BJ (cell line): ENCODE measurements at regions not wholly inside any gene's neighbourhood (a gene's known extent, or its start where the extent isn't known, plus 50 kb on each side); places are given as distances from the start of the nearest gene placed in this dataset.

Experiments used
- CTCF ChIA-PET: fragments of 350-600 bp; formaldehyde crosslinking; extraction: SDS; loops from one replicate; lab custom pipeline; 2021; ENCODE audit warnings: antibody characterized with exemption, inconsistent platforms; lab: Yijun Ruan, JAX
- POLR2A ChIA-PET: fragments of 300-600 bp; sonication (Branson Sonifier 250); formaldehyde crosslinking; extraction: SDS; loops from one replicate; lab custom pipeline; 2021; ENCODE audit warnings: antibody characterized with exemption; lab: Charles Lee
- DNase-seq: peaks from one replicate; pipeline ENCODE4 v3.0.0-alpha.2; 2011; ENCODE audit warnings: low read depth
- H3K27me3 ChIP-seq: 2 replicates; pipeline ENCODE4 v1.6.0; 2011; ENCODE audit warnings: low read length; ENCODE audit not compliant: control insufficient read depth, insufficient read depth
- H3K36me3 ChIP-seq: 2 replicates; pipeline ENCODE4 v1.5.1; 2011; ENCODE audit warnings: low read length; ENCODE audit not compliant: control insufficient read depth, insufficient read depth
- H3K4me3 ChIP-seq: 2 replicates; pipeline ENCODE4 v1.5.1; 2011; ENCODE audit warnings: low read depth, mild to moderate bottlenecking, control low read depth, low read length
- TF ChIP-seq, protein P1 (sequence below): IDR thresholded peaks from 2 replicates; pipeline ENCODE4 v1.5.1; 2011; ENCODE audit warnings: low read depth, mild to moderate bottlenecking, control low read depth, inconsistent platforms, low read length, moderate library complexity; ENCODE audit not compliant: insufficient read depth

DNA sequence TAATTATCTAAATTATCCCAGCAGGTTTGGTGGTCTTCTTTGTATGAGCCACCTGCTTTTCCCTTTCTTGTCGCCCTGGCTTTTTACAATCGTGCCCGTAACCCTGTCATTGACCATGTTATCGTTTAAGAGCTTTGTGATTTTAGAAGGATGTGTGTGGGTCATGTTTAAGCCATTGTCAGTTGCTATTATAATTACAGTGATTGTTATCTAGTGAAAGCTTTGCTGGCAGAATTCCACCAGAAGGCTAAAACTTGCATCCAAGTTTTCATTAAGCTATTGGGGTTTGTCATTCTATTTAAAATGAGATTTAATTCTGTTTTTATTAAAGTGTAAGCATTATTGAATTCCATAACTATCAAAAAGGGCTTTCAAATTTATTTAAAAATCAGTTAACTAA, 354.2 kb upstream of the TMEM229A start:
- Histone ChIP-seq H3K27me3 (no peaks in the 10 kb centered on the region), H3K4me3 (no peak overlapping the region), H3K36me3 (no peaks in the 10 kb centered on the region)
- ChIA-PET CTCF (no interaction called here), POLR2A (no interaction called here)
- TF ChIP-seq, protein P1, sequence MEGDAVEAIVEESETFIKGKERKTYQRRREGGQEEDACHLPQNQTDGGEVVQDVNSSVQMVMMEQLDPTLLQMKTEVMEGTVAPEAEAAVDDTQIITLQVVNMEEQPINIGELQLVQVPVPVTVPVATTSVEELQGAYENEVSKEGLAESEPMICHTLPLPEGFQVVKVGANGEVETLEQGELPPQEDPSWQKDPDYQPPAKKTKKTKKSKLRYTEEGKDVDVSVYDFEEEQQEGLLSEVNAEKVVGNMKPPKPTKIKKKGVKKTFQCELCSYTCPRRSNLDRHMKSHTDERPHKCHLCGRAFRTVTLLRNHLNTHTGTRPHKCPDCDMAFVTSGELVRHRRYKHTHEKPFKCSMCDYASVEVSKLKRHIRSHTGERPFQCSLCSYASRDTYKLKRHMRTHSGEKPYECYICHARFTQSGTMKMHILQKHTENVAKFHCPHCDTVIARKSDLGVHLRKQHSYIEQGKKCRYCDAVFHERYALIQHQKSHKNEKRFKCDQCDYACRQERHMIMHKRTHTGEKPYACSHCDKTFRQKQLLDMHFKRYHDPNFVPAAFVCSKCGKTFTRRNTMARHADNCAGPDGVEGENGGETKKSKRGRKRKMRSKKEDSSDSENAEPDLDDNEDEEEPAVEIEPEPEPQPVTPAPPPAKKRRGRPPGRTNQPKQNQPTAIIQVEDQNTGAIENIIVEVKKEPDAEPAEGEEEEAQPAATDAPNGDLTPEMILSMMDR, result no peak
- no peak for DNase-seq

DNA sequence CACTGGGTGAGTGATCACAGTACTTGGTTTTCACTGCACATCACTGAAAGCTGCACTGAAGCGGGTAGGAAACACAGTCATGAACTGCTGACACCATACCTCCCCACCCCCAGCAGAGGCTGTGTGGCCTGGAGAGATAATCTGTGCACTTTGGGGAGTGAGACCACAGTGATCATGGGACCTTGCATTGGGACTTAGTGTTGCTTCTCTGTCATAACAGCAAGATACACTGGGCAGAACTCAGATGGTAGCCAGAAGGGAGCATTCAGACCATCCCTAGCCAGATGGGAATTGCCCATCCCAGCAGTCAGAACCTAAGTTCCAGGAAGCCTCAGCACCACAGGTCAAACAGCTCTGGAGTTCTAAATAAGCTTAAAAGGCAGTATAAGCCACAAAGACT, 346.4 kb upstream of the TMEM229A start:
- H3K4me3 ChIP-seq, result no peak overlapping the region
- ChIA-PET CTCF (no interaction called here), POLR2A (no interaction called here)
- DNase-seq, result no peak
- TF ChIP-seq, protein P1, result no peak
- no peaks in the 10 kb centered on the region for H3K36me3 ChIP-seq
- H3K27me3 ChIP-seq, result no peaks in the 10 kb centered on the region

DNA sequence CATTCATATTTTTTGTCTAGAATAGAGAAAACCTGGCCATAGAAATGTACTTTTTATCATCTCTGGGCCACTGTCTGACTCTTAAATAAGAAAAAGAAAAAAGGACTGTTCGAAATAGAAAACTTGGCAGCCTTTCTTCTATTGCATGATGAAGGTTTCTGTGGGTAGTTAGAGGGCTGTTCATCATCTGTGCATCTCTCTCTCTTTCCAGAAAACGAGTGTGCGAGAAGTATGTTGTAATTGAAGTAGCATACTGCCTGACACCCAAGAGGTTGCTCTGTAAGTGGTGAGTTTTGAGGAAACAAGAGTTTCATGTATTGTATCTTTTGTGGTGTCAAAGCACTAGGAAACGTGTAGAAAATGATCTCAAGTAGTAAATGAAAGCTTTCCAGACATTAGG, 343.2 kb upstream of the TMEM229A start:
- no peaks in the 10 kb centered on the region for H3K36me3 ChIP-seq
- ChIA-PET CTCF (no interaction called here), POLR2A (no interaction called here)
- DNase-seq, result no peak
- no peak overlapping the region for H3K4me3 ChIP-seq
- TF ChIP-seq, protein P1, result no peak
- H3K27me3 ChIP-seq, result no peaks in the 10 kb centered on the region

DNA sequence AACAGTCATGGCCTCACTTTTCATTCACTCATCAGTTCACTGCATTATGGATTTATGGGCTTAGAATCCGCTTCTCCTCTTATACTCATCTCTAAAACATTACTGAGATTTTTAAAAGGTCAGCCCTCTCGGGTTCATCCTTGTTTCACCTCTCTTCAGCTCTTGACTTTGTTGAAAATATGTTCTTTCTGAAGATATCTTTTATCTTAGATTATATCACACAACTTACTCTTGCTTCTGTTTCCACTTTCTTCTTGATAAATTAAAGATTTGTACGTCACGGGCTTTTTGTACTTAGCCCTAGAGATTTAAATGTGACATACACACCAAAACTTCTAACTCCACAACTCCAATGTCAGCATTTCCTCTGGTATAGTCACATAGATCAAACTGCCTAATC, 342.5 kb upstream of the TMEM229A start:
- POLR2A ChIA-PET, result no interaction called here
- CTCF ChIA-PET, result interaction anchor here (0.8 kb wide), 1 partner anchor 12 kb away, joined by 3 read pairs; no protein-coding TSS in a partner anchor
- Histone ChIP-seq H3K36me3 (no peaks in the 10 kb centered on the region), H3K4me3 (no peak overlapping the region), H3K27me3 (no peaks in the 10 kb centered on the region)
- TF ChIP-seq, protein P1, result no peak
- DNase-seq, result no peak

DNA sequence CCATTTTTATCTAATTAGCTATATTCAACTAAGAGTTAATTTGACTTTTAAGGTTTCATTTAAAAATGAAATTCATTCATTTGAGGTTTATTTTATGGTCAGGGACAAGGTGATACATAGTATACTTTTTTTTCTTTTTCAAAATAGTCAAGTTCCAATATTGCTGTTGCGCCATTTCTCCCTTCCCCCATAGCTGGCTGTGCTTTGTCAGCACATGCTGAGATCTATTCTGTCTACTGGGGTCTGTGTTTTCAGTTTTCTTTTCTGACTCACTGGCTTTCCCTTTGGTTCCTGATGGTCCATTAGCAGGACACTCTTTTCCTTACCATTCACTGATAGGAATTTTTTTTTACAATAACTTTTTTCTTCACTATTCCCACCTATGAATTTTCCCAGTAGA, 336.4 kb upstream of the TMEM229A start:
- TF ChIP-seq, protein P1, result no peak
- ChIA-PET CTCF (no interaction called here), POLR2A (no interaction called here)
- no peaks in the 10 kb centered on the region for H3K27me3 ChIP-seq
- no peak overlapping the region for H3K4me3 ChIP-seq
- no peak for DNase-seq
- no peaks in the 10 kb centered on the region for H3K36me3 ChIP-seq
